K562 (cell line): ENCODE measurements at regions not wholly inside any gene's neighbourhood (a gene's known extent, or its start where the extent isn't known, plus 50 kb on each side); places are given as distances from the start of the nearest gene placed in this dataset.

ENCODE experiments used
- ATAC-seq: fragments of 200-7000 bp; cut with Tn5 transposase; 3 replicates; pipeline ENCODE4 v1.9.1; 2020; ENCODE audit warnings: moderate library complexity
- BruUV-seq: library from RNA; stranded (reverse); fragments of 400-500 nt; replicated peaks from 2 replicates; lab custom pipeline; 2021; lab: Mats Ljungman, UMichigan
- CTCF ChIA-PET: fragments of 300-600 bp; formaldehyde crosslinking; extraction: SDS; loops from one replicate; lab custom pipeline; 2021; ENCODE audit warnings: low intra/inter-chr PET ratio; lab: Yijun Ruan, JAX
- POLR2A ChIA-PET: fragments of 300-600, 350-650 bp; sonication (Branson Sonifier 250); formaldehyde crosslinking; extraction: SDS; loops from one replicate; lab custom pipeline; 2021; ENCODE audit warnings: antibody characterized with exemption, inconsistent platforms; lab: Yijun Ruan, JAX
- DNase-seq, 4 experiments: peaks; one replicate each; pipeline versions ENCODE4 v3.0.0 to v3.0.0-alpha.2; 2011 to 2018; ENCODE audit warnings: low spot score in 3 of 4, mixed read lengths in 3 of 4; ENCODE audit errors: extremely low read depth in 1 of 4
- FAIRE-seq: peaks from 2 replicates; lab custom pipeline; 2011; peaks lifted over from hg19 to GRCh38; lab: Jason Lieb, UNC
- H2AFZ ChIP-seq: 2 replicates; pipeline ENCODE4 v1.6.0; 2011; ENCODE audit warnings: low read depth, low read length, control low read depth, inconsistent platforms
- H3K27ac ChIP-seq: fragments of 200-600 bp; 3 replicates; pipeline ENCODE4 v1.8.0; 2011; ENCODE audit warnings: low read depth, mild to moderate bottlenecking, control low read depth, inconsistent platforms, low read length, moderate library complexity, mixed read lengths; ENCODE audit errors: extremely low read depth
- H3K27me3 ChIP-seq, 2 experiments: fragments of 300-600 bp in 1 of 2; 2 replicates in 1 of 2; 3 replicates in 1 of 2; pipeline versions ENCODE4 v1.6.0 to v1.8.0; 2011; ENCODE audit warnings: inconsistent platforms in 2 of 2, low read length in 2 of 2, mild to moderate bottlenecking in 1 of 2, mixed read lengths in 1 of 2, moderate library complexity in 1 of 2; ENCODE audit not compliant: control insufficient read depth in 2 of 2, insufficient read depth in 2 of 2
- H3K36me3 ChIP-seq: fragments of 300-600 bp; 3 replicates; pipeline ENCODE4 v1.8.0; 2011; ENCODE audit warnings: mild to moderate bottlenecking, low read length, inconsistent platforms; ENCODE audit not compliant: control insufficient read depth, insufficient read depth
- H3K4me1 ChIP-seq, 2 experiments: fragments of 200-600 bp in 1 of 2; replicated peaks in 1 of 2; 2 replicates in 1 of 2; 3 replicates in 1 of 2; pipeline versions ENCODE4 v1.5.1 to v1.8.0; 2011; ENCODE audit warnings: inconsistent platforms in 2 of 2, low read length in 2 of 2, mild to moderate bottlenecking in 1 of 2, mixed read lengths in 1 of 2, moderate library complexity in 1 of 2; ENCODE audit not compliant: control insufficient read depth in 2 of 2, insufficient read depth in 2 of 2
- H3K4me2 ChIP-seq: 2 replicates; pipeline ENCODE4 v1.6.1; 2011; ENCODE audit warnings: low read length, control low read depth, inconsistent platforms, mixed read lengths; ENCODE audit not compliant: insufficient read depth
- H3K4me3 ChIP-seq: fragments of 200-600 bp; sonication (generic), shearing (Covaris generic); 2 replicates; pipeline ENCODE4 v1.5.1; 2016; ENCODE audit warnings: control low read depth, inconsistent platforms
- H3K79me2 ChIP-seq: fragments of 200-600 bp; 3 replicates; pipeline ENCODE4 v1.8.0; 2011; ENCODE audit warnings: low read length, inconsistent platforms; ENCODE audit not compliant: control insufficient read depth, insufficient read depth
- H3K9ac ChIP-seq, 2 experiments: 2 replicates each; pipeline versions ENCODE4 v1.6.0 to v1.6.1; 2011; ENCODE audit warnings: low read depth in 2 of 2, low read length in 2 of 2, control low read depth in 1 of 2, inconsistent platforms in 1 of 2, mild to moderate bottlenecking in 1 of 2, mixed read lengths in 1 of 2; ENCODE audit not compliant: insufficient read depth in 1 of 2
- H3K9me1 ChIP-seq: one replicate; pipeline ENCODE4 v1.6.0; 2011; ENCODE audit warnings: inconsistent platforms, mild to moderate bottlenecking, low read length, moderate library complexity; ENCODE audit not compliant: control insufficient read depth, insufficient read depth
- H3K9me3 ChIP-seq: replicated peaks from 2 replicates; pipeline ENCODE4 v1.5.1; 2011; ENCODE audit warnings: low read depth, low read length, inconsistent platforms; ENCODE audit not compliant: control insufficient read depth, insufficient read depth
- H4K20me1 ChIP-seq: replicated peaks from 2 replicates; pipeline ENCODE4 v1.6.1; 2011; ENCODE audit warnings: low read length, inconsistent platforms, mixed read lengths; ENCODE audit not compliant: control insufficient read depth, insufficient read depth
- CCAR2 ChIP-seq: fragments of 200-400 bp; formaldehyde crosslinking; IDR thresholded peaks from 2 replicates; pipeline ENCODE4 v1.6.1; 2017; ENCODE audit warnings: mild to moderate bottlenecking, low read depth, low read length
- FOXA1 ChIP-seq: fragments of 450-650 bp; IDR thresholded peaks from 2 replicates; pipeline ENCODE4 v1.6.1; 2016; ENCODE audit warnings: mild to moderate bottlenecking, borderline replicate concordance
- GABPB2 ChIP-seq: fragments of 250-450 bp; sonication (Bioruptor Pico); conservative IDR thresholded peaks from 2 replicates; pipeline ENCODE4 v1.5.1; 2021; ENCODE audit warnings: mild to moderate bottlenecking
- MTA3 ChIP-seq: fragments of 450-650 bp; formaldehyde crosslinking; IDR thresholded peaks from 2 replicates; pipeline ENCODE4 v1.6.1; 2017; ENCODE audit warnings: mild to moderate bottlenecking, borderline replicate concordance
- MXI1 ChIP-seq: IDR thresholded peaks from 2 replicates; pipeline ENCODE4 v1.6.1; 2011; ENCODE audit warnings: low read depth, mild to moderate bottlenecking, improper control_type of control experiment, low read length
- NFRKB ChIP-seq: fragments of 450-650 bp; IDR thresholded peaks from 2 replicates; pipeline ENCODE4 v1.6.1; 2016; ENCODE audit warnings: low read depth
- RBFOX2 ChIP-seq: fragments of 200-400 bp; formaldehyde crosslinking; IDR thresholded peaks from 2 replicates; pipeline ENCODE4 v1.6.1; 2017; ENCODE audit warnings: low read depth, mild to moderate bottlenecking, low read length, moderate library complexity
- RFX7 ChIP-seq: fragments of 250-450 bp; sonication (Bioruptor Pico); IDR thresholded peaks from 2 replicates; pipeline ENCODE4 v1.5.1; 2021; ENCODE audit warnings: mild to moderate bottlenecking
- SREBF2 ChIP-seq: sonication (generic); formaldehyde crosslinking; IDR thresholded peaks from 2 replicates; pipeline ENCODE4 v1.4.0; 2020; ENCODE audit warnings: mild to moderate bottlenecking, missing genetic modification reagents
- ZNF174 ChIP-seq: fragments of 250-450 bp; sonication (Bioruptor Pico); IDR thresholded peaks from 2 replicates; pipeline ENCODE4 v1.4.0; 2020; ENCODE audit warnings: mild to moderate bottlenecking
- ZNF830 ChIP-seq: fragments of 250-450 bp; sonication (Bioruptor Pico); IDR thresholded peaks from 2 replicates; pipeline ENCODE4 v1.5.0; 2021; ENCODE audit warnings: mild to moderate bottlenecking
- ZSCAN29 ChIP-seq: fragments of 450-650 bp; IDR thresholded peaks from 2 replicates; pipeline ENCODE4 v1.6.1; 2017
- WGBS: fragments of 100-300 bp; shearing (Covaris generic); methylation state at CpG from one replicate; pipeline ENCODE4 v1.1.6; 2016; ENCODE audit warnings: low coverage, mixed read lengths; ENCODE audit not compliant: insufficient coverage; ENCODE audit errors: missing lambda C conversion rate; 5-methylcytosine and 5-hydroxymethylcytosine counted together
- in situ Hi-C: fragments of 300-500 bp; cut with MboI; formaldehyde crosslinking; loops from 4 replicates; pipeline ENCODE4 v1.15.0; 2018; ENCODE audit warnings: inconsistent platforms, mixed read lengths
- intact Hi-C: fragments of 100-400 bp; cut with micrococcal nuclease; formaldehyde crosslinking; loops from 2 replicates; pipeline ENCODE4 v1.14.2; 2022
- TF ChIP-seq, protein P1 (sequence below): fragments of 450-650 bp; IDR thresholded peaks from 2 replicates; pipeline ENCODE4 v1.6.1; 2016; ENCODE audit warnings: borderline replicate concordance

DNA sequence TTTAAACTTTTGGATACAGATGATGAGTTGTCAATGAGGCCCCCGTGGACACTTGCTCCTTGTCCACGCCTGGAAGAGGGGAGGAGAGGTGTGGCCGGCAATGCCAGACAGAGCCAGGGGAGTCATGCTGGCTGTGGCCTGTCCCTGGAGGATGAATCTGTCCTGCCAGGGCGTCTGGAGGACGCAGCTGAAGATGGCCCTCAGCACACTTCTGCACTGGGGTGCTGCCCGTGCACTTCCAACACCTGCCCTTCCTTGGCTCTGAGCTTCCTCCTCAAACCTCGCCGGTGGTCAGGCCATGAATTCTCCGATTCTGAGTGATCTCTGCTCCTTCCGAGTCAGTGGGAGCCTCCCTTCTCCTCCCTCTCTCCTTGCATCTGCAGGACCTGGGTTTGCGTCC lies 56.4 kb downstream of the KCNF1 start (continued):
- TF ChIP-seq ZSCAN29, result no peak
- TF ChIP-seq ZNF830, result no peak
- no peak for TF ChIP-seq RBFOX2
- no peak for TF ChIP-seq MTA3
- no peak for TF ChIP-seq ZNF174

GRCh38 chr2:10970666-10971065 lies 58.9 kb downstream of the KCNF1 start:
- no peaks in the 10 kb centered on the region for H4K20me1 ChIP-seq
- no peak for ATAC-seq
- TF ChIP-seq MXI1, result no peak
- TF ChIP-seq FOXA1, result no peak
- TF ChIP-seq GABPB2 (CRISPR knock-in tag), result no peak
- no peak for TF ChIP-seq RFX7 (CRISPR knock-in tag)
- TF ChIP-seq CCAR2, result no peak
- TF ChIP-seq, protein P1, sequence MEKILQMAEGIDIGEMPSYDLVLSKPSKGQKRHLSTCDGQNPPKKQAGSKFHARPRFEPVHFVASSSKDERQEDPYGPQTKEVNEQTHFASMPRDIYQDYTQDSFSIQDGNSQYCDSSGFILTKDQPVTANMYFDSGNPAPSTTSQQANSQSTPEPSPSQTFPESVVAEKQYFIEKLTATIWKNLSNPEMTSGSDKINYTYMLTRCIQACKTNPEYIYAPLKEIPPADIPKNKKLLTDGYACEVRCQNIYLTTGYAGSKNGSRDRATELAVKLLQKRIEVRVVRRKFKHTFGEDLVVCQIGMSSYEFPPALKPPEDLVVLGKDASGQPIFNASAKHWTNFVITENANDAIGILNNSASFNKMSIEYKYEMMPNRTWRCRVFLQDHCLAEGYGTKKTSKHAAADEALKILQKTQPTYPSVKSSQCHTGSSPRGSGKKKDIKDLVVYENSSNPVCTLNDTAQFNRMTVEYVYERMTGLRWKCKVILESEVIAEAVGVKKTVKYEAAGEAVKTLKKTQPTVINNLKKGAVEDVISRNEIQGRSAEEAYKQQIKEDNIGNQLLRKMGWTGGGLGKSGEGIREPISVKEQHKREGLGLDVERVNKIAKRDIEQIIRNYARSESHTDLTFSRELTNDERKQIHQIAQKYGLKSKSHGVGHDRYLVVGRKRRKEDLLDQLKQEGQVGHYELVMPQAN, result no peak
- no peak for TF ChIP-seq SREBF2
- no peak for TF ChIP-seq NFRKB
- H2AFZ ChIP-seq, result no peak overlapping the region
- POLR2A ChIA-PET, result no interaction called here
- no peak overlapping the region for H3K4me3 ChIP-seq
- 0% methylated on average over 3 of the region's 3 CpGs for WGBS
- no peaks in the 10 kb centered on the region for H3K9me1 ChIP-seq
- no TSS peak for BruUV-seq
- no peak overlapping the region for H3K9ac ChIP-seq
- H3K27ac ChIP-seq, result no peak overlapping the region
- CTCF ChIA-PET, result no interaction called here
- DNase-seq, result no peak
- H3K27me3 ChIP-seq, result peaks cover 18 to 58% of the 10 kb centered on the region in 2 experiments
- in situ Hi-C loops, result no loop called here
- FAIRE-seq, result no peak
- no peaks in the 10 kb centered on the region for H3K79me2 ChIP-seq
- H3K4me2 ChIP-seq, result no peak overlapping the region
- no peaks in the 10 kb centered on the region for H3K9me3 ChIP-seq
- H3K36me3 ChIP-seq, result no peaks in the 10 kb centered on the region
- intact Hi-C loops, result loop anchor here (10.0 kb wide), 1 partner anchor 154 kb away; no protein-coding TSS in a partner anchor
- H3K4me1 ChIP-seq, result no peaks in the 10 kb centered on the region
